HG03558 (cell line): ENCODE measurements at regions not wholly inside any gene's neighbourhood (a gene's known extent, or its start where the extent isn't known, plus 50 kb on each side); places are given as distances from the start of the nearest gene placed in this dataset.
"Not testable (repeated sequence)": the region's sequence is repeated elsewhere in the genome, so short reads cannot be mapped to it uniquely, and the experiment has no call there.

Experiments
- ATAC-seq: cut with Tn5 transposase; IDR thresholded peaks from one replicate; pipeline ENCODE4 v1.9.1; 2021; ENCODE audit warnings: moderate number of reproducible peaks; ENCODE audit not compliant: unreplicated experiment; ENCODE audit errors: extremely low read depth

- no peak for ATAC-seq
Measured at GRCh38 chr5:165349735-165350134, 1844.3 kb downstream of the MAT2B start.

DNA sequence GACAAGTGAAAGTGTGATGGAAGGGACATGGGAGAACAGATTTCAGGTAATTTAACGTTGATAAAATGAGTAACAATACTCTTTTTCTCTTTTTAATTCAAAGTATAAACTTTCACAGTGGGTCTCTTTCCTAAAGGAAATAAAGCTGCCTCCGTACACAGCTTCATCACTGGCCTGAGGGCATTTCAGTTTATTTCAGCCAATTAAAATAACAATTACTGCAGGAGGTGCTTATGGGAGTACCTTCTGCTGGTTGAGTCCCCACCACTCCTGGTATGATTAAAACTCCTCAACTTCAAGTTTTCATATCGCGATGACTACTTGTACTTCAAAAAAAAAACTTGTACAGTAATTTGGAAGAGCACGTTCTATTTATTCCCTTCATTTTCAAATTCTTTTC, 1845.9 kb downstream of the MAT2B start:
- ATAC-seq, result no peak

GRCh38 chr5:165360366-165360765, 1854.9 kb downstream of the MAT2B start:
- ATAC-seq, result no peak

- ATAC-seq, result no peak
Measured at GRCh38 chr5:165360784-165361542, 1855.5 kb downstream of the MAT2B start.

GRCh38 chr5:165370233-165370632, 1864.8 kb downstream of the MAT2B start:
- no peak for ATAC-seq

DNA sequence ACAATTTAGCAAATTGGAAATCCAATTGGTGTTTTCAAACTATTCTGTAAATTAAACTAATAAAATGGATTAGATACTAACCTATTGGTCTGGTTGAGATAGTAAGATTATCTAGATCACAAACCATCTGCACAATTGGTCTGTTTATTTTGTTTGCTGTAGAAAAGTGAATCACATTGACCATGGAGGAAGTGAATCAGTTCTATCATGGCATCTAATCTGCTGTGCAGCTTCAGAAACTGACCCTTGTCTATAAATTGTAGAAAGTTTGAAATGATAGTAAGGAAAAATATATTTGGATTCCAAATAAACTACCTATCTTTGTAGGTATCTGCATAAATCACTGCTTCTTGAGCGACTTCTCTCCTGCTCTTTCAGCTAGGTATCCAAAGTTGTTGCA, 1865.4 kb downstream of the MAT2B start:
- no peak for ATAC-seq

- ATAC-seq, result no peak
Measured at GRCh38 chr5:165375201-165375600, 1869.8 kb downstream of the MAT2B start.

GRCh38 chr5:165393839-165394238, 1888.4 kb downstream of the MAT2B start:
- no peak for ATAC-seq

- ATAC-seq, result no peak
Measured at GRCh38 chr5:165397516-165397915, 1892.1 kb downstream of the MAT2B start.

GRCh38 chr5:165400086-165400485, 1894.7 kb downstream of the MAT2B start:
- ATAC-seq, result no peak

DNA sequence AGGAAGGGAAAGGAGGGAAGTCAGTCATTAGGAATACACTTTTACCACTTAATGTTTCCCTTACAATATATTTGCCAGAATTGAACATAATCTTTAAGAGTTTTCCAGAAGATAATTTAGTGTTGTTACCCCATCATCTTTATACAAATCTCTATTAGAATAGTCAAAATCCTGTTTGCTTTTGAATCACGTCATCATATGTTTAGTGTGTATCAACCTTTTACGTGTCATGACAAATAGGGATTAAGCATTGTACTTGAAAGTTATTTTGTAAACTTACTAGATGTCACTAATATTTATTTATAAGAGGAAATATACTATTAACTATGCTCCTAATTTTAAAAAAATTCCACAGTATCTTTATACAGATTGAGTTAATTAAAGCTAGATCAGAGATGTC, 1899.5 kb downstream of the MAT2B start:
- ATAC-seq, result no peak

GRCh38 chr5:165405340-165405739, 1899.9 kb downstream of the MAT2B start:
- ATAC-seq, result no peak

DNA sequence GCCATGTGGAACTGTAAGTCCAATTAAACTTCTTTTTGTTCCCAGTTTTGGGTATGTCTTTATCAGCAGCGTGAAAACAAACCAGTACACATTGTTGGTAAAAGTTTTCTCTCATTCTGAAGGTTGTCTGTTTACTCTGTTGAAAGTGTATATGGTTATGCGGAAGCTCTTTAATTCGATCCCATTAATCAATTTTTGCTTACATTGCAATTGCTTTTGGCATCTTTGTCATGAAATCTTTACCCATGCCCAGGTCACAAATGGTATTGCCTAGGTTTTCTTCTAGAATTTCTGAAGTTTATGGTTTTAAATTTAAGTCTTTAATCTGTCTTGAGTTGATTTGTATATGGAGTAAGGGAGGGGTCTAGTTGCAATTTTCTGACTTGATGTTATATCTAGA, 1901.9 kb downstream of the MAT2B start:
- ATAC-seq, result no peak

- no peak for ATAC-seq
Measured at GRCh38 chr5:165410476-165410875, 1905.1 kb downstream of the MAT2B start.

DNA sequence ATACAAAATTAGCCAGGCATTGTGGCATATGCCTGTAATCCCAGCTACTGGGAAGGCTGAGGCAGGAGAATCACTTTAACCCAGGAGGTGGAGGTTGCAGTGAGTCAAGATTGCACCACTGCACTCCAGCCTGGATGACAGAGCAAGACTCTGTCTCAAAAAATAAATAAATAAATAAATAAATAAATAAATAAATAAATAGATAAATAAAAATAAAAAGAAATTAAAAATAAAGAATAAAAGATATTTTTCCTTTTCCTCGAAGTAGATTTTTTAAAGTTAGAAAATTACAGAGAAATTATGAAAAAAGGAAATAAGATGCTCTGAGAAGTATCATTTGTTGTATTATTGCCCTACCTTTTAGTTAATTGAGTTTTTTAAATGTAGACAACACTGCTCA, 1906.1 kb downstream of the MAT2B start:
- not testable (repeated sequence) for ATAC-seq

DNA sequence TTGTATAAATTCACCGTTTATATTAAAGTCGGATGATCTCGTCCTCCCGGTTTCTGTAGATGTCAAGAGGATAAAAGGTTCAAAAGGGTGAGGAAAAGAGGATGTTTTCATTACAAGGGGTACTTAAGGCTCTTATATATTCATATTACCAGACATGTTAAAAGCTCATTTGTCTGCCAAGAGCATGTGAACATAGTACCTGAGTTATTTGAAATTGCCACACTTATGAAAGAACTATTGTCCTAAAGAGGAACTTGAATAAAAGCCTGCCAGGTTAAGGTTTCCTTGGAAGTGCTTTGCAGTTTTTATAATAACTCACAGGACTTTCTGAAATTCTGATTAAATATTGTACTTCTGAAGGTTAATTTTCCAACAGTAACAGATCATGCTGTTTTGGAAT, 1915.1 kb downstream of the MAT2B start:
- ATAC-seq, result no peak

- ATAC-seq, result no peak
Measured at GRCh38 chr5:165423697-165424299, 1918.4 kb downstream of the MAT2B start.

DNA sequence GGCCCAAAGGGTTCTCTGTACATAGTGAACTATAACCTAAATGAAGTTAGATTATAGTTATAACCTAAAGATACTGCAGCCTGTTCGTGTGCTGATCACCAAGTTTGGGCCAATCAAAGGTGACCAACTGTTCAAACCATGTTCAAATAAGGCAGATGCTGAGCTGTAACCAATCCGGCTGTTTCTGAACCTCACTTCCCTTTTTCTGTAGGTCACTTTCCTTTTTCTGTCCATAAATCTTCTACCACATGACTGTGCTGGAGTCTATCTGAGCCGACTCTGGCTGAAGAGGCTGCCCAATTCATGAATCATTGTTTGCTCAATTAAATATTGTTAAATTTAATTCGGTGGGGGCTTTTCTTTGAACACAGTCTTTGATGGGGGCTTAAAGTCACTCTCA, 1920.2 kb downstream of the MAT2B start:
- no peak for ATAC-seq

DNA sequence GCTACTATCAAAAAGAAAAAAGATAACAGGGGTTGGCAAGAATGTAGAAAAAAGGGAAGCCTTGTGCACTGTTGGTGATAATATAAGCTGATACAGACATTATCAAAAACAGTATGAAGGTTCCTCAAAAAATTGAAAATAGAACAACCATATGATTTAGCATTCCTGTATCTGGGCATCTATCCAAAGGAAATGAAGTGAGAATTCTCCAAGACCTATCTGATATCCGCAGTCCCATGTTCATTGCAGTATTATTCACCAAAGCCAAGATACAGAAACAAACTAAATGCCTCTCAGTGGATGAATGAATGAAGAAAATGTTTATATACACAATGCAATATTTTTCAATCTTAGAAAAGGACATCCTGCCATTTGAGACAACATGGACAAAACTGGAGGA, 1943.3 kb downstream of the MAT2B start:
- ATAC-seq, result no peak

- ATAC-seq, result no peak
Measured at GRCh38 chr5:165457859-165458481, 1952.6 kb downstream of the MAT2B start.

DNA sequence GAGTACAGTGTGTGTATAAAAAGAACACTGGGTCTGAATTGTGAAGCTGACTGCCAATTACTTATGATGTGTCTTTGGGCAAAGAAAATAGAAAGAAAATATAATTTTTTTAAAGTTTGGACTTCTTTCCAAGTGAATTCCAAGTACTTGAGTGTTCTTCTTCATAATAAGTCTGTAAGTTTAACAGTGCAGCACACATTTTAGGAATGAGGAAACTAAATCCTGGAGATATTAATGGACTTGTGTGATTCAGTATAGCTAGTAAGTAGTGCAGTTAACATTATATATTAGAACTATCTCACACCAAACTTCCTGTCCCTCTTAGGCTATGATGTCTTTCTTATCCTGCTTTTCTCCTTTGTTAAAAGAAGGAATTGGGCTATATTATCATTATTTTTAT, 1953.8 kb downstream of the MAT2B start:
- no peak for ATAC-seq

- ATAC-seq, result no peak
Measured at GRCh38 chr5:165460911-165461310, 1955.5 kb downstream of the MAT2B start.
